Activated CD8-positive, alpha-beta T cell treated with anti-CD3 and anti-CD28 coated beads for 36 hours (primary cell): ENCODE measurements at regions not wholly inside any gene's neighbourhood (a gene's known extent, or its start where the extent isn't known, plus 50 kb on each side); places are given as distances from the start of the nearest gene placed in this dataset.

Experiments used
- ATAC-seq: fragments of 200-7000 bp; cut with Tn5 transposase; one replicate; pipeline ENCODE4 v1.10.0; 2021; ENCODE audit warnings: mild to moderate bottlenecking, moderate library complexity
- CTCF ChIA-PET: fragments of 350-600 bp; sonication (Branson Sonifier 250); formaldehyde crosslinking; loops from one replicate; lab custom pipeline; 2021; ENCODE audit warnings: antibody characterized with exemption; lab: Charles Lee
- POLR2A ChIA-PET: fragments of 350-600 bp; sonication (Branson Sonifier 250); formaldehyde crosslinking; loops from one replicate; lab custom pipeline; 2021; ENCODE audit warnings: antibody characterized with exemption; lab: Charles Lee
- DNase-seq: peaks from one replicate; pipeline ENCODE4 v3.0.0-alpha.2; 2020
- H3K27ac Mint-ChIP-seq: one replicate; pipeline ENCODE4 v1.8.0; 2021; ENCODE audit warnings: mild to moderate bottlenecking, mixed read lengths
- H3K27me3 Mint-ChIP-seq: one replicate; pipeline ENCODE4 v1.8.0; 2021; ENCODE audit warnings: mixed read lengths
- H3K36me3 Mint-ChIP-seq: one replicate; pipeline ENCODE4 v1.8.0; 2021; ENCODE audit warnings: low read depth, mixed read lengths
- H3K4me1 Mint-ChIP-seq: one replicate; pipeline ENCODE4 v1.8.0; 2021; ENCODE audit warnings: low read depth, mixed read lengths
- H3K4me3 Mint-ChIP-seq: one replicate; pipeline ENCODE4 v1.8.0; 2021; ENCODE audit warnings: mild to moderate bottlenecking, moderate library complexity, mixed read lengths
- H3K9me3 Mint-ChIP-seq: one replicate; pipeline ENCODE4 v1.8.0; 2021; ENCODE audit warnings: mixed read lengths
- intact Hi-C: fragments of 100-400 bp; cut with micrococcal nuclease; formaldehyde crosslinking; loops from one replicate; pipeline ENCODE4 v1.10.0; 2022
- TF ChIP-seq, protein P1 (sequence below): fragments of 200-600 bp; IDR thresholded peaks from one replicate; pipeline ENCODE4 v1.8.0; 2022; ENCODE audit warnings: antibody characterized with exemption, mild to moderate bottlenecking

DNA sequence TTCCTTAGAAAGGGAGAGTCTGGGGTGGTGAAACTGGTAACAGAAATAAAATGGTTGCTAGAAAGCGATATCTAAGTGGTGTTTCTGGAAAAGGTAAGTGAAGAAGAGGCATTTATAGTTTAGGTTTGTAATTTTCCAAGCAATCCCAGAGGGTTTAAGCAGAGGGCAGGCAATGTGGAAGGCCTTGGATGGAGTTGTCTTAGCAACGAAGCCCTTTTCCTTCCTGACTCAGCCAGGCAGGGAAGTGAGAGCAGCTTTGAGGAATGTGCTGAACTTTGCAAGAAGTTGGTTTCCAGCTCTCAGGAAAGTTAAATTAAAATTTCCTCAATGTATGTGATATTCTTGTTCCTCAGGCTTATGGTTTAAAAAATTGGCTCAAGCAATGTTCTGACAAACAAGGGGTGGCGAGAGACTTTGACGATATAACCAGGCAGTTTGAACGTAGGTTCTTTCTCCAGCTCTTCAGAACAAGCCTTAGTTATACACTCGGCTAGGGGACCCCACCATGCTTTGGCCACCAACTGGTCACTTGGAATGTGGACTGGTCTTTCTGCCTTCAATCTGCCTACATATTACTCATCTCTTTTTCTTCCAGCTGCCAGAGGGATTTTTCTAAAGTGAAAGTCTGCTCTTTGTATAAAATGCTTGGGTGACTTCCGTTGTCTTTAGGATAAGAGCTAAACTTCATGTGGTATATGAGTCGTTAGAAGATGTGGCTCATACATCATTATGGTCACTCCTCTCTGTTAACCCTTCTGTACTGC, 66.9 kb upstream of the SLC25A13 start:
- ChIA-PET POLR2A (no interaction called here), CTCF (no interaction called here)
- intact Hi-C loops: no loop called here
- H3K27ac Mint-ChIP-seq: no peak overlapping the region
- H3K9me3 Mint-ChIP-seq: peaks cover 3% of the 10 kb centered on the region
- no peak for DNase-seq
- ATAC-seq: no peak
- H3K4me3 Mint-ChIP-seq: no peak overlapping the region
- H3K36me3 Mint-ChIP-seq: no peaks in the 10 kb centered on the region
- no peaks in the 10 kb centered on the region for H3K4me1 Mint-ChIP-seq
- peaks cover 5% of the 10 kb centered on the region for H3K27me3 Mint-ChIP-seq
- TF ChIP-seq, protein P1, sequence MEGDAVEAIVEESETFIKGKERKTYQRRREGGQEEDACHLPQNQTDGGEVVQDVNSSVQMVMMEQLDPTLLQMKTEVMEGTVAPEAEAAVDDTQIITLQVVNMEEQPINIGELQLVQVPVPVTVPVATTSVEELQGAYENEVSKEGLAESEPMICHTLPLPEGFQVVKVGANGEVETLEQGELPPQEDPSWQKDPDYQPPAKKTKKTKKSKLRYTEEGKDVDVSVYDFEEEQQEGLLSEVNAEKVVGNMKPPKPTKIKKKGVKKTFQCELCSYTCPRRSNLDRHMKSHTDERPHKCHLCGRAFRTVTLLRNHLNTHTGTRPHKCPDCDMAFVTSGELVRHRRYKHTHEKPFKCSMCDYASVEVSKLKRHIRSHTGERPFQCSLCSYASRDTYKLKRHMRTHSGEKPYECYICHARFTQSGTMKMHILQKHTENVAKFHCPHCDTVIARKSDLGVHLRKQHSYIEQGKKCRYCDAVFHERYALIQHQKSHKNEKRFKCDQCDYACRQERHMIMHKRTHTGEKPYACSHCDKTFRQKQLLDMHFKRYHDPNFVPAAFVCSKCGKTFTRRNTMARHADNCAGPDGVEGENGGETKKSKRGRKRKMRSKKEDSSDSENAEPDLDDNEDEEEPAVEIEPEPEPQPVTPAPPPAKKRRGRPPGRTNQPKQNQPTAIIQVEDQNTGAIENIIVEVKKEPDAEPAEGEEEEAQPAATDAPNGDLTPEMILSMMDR: no peak

DNA sequence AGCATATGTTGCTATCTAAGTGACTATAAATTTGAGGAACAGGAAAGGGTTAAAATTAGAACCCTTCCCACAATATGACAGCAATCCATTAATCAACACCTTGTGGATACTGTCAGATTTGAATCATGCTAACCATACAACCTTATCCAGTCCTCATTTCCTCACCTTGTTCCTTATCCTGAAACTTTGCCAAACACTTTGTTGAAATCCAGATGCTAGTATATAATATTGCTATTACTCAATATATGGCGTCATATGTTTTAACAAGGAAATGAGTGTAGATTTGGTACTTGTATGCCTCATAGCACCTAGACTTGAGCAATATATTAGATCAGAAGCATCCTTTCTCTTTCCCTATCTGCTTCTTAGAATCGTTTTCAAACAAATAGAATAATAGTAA, 66.3 kb upstream of the SLC25A13 start:
- ChIA-PET CTCF (no interaction called here), POLR2A (no interaction called here)
- intact Hi-C loops: no loop called here
- Mint-ChIP-seq H3K9me3 (peaks cover 3% of the 10 kb centered on the region), H3K36me3 (no peaks in the 10 kb centered on the region), H3K27me3 (peaks cover 5% of the 10 kb centered on the region), H3K4me3 (no peak overlapping the region), H3K27ac (no peak overlapping the region), H3K4me1 (no peaks in the 10 kb centered on the region)
- DNase-seq (no peak), ATAC-seq (no peak)
- TF ChIP-seq, protein P1: no peak

DNA sequence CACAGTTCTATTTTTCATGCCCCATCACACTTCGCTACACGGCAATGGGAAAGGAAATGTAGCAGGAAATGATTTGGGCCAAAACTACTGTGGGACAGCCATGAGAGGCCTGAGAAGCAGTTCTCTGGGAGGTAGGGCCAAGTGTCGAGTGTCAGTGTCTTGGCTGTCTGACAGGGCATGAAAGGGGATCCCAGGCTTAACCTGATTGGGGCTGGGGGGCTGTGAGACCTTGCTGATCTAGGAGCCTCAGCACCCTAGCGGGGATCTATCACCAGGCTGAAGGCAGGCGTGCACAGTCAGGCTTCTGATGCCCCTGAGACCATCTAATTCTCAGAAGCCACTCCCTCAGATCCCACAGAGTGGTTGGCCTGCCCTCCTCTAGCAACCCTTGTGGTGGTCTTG, 58.2 kb upstream of the SLC25A13 start:
- no peak overlapping the region for H3K4me3 Mint-ChIP-seq
- ChIA-PET CTCF (no interaction called here), POLR2A (no interaction called here)
- intact Hi-C loops: no loop called here
- no peaks in the 10 kb centered on the region for H3K27me3 Mint-ChIP-seq
- DNase-seq: no peak
- no peaks in the 10 kb centered on the region for H3K4me1 Mint-ChIP-seq
- TF ChIP-seq, protein P1: no peak
- no peak for ATAC-seq
- no peaks in the 10 kb centered on the region for H3K36me3 Mint-ChIP-seq
- no peak overlapping the region for H3K27ac Mint-ChIP-seq
- H3K9me3 Mint-ChIP-seq: no peaks in the 10 kb centered on the region

DNA sequence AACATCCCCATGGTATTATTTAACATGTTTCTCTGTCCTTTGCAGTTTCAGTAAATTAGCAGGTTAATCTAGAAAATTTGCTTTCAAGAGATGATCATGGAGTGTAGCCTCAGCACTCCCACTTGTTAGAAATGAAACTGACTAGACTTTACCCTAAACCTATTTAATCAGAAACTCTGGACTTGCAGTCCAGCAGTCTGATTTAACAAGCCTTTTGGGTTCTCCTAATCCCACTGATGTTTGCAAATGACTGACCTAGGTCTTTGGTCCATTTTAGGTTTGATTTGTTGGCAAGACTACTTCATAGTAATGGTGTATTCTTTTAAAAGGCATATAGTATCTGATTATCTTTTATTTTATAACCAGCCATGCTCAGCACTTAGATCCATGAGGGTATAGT, 55.5 kb upstream of the SLC25A13 start:
- peaks cover 4% of the 10 kb centered on the region for H3K27me3 Mint-ChIP-seq
- H3K36me3 Mint-ChIP-seq: no peaks in the 10 kb centered on the region
- DNase-seq (no peak), ATAC-seq (no peak)
- H3K4me1 Mint-ChIP-seq: no peaks in the 10 kb centered on the region
- no peak overlapping the region for H3K27ac Mint-ChIP-seq
- intact Hi-C loops: no loop called here
- H3K9me3 Mint-ChIP-seq: no peaks in the 10 kb centered on the region
- ChIA-PET POLR2A (no interaction called here), CTCF (no interaction called here)
- H3K4me3 Mint-ChIP-seq: no peak overlapping the region
- TF ChIP-seq, protein P1: no peak
